Ovary (tissue), 3 donors: ENCODE measurements at regions not wholly inside any gene's neighbourhood (a gene's known extent, or its start where the extent isn't known, plus 50 kb on each side); places are given as distances from the start of the nearest gene placed in this dataset.

Experiments
- CTCF ChIP-seq, 3 donors: fragments of 450-650 bp in 2 of 3; fragments of 200-600 bp in 1 of 3; IDR thresholded peaks; one replicate each; pipeline versions ENCODE4 v1.5.1 to v1.8.0; 2016 to 2022; ENCODE audit warnings: antibody characterized with exemption in 3 of 3, mild to moderate bottlenecking in 1 of 3
- POLR2A ChIP-seq: fragments of 450-650 bp; IDR thresholded peaks from one replicate; pipeline ENCODE4 v1.6.1; 2017; ENCODE audit warnings: antibody characterized with exemption, mild to moderate bottlenecking, moderate library complexity
- donor health status: DM: no; HTN: no; CAD: no.

- TF ChIP-seq CTCF (IDR thresholded peaks at IDR 0.05) (no peak), POLR2A (no peak)
These were observed 648.5 kb downstream of the TFAP2A start for GRCh38 chr6:9766240-9766915.
